Upper lobe of left lung (tissue), 4 donors: ENCODE measurements at regions not wholly inside any gene's neighbourhood (a gene's known extent, or its start where the extent isn't known, plus 50 kb on each side); places are given as distances from the start of the nearest gene placed in this dataset.

ENCODE experiments used
- CTCF ChIP-seq, 6 experiments: fragments of 450-650 bp in 4 of 6; fragments of 200-600 bp in 2 of 6; sonication (generic) in 2 of 6; IDR thresholded peaks; one replicate each; pipeline ENCODE4 v1.5.1; 2016 to 2019; ENCODE audit warnings: antibody characterized with exemption in 6 of 6
- POLR2A ChIP-seq, 4 donors: fragments of 450-650 bp; IDR thresholded peaks; one replicate each; pipeline ENCODE4 v1.5.1; 2016 to 2017; ENCODE audit warnings: antibody characterized with exemption in 4 of 4, mild to moderate bottlenecking in 2 of 4

- TF ChIP-seq CTCF (IDR thresholded peaks at IDR 0.05), result no peak
- no peak for TF ChIP-seq POLR2A (IDR thresholded peaks at IDR 0.05)
Measured at GRCh38 chr4:115548123-115548522, 434.7 kb upstream of the NDST4 start.
